GM21529 (cell line): ENCODE measurements at regions not wholly inside any gene's neighbourhood (a gene's known extent, or its start where the extent isn't known, plus 50 kb on each side); places are given as distances from the start of the nearest gene placed in this dataset.
"Not testable (repeated sequence)": the region's sequence is repeated elsewhere in the genome, so short reads cannot be mapped to it uniquely, and the experiment has no call there.

Source experiments
- ATAC-seq: cut with Tn5 transposase; IDR thresholded peaks from one replicate; pipeline ENCODE4 v1.9.1; 2021; ENCODE audit not compliant: unreplicated experiment

GRCh38 chr6:21741221-21742109 is 147.9 kb downstream of the SOX4 start:
- no peak for ATAC-seq

DNA sequence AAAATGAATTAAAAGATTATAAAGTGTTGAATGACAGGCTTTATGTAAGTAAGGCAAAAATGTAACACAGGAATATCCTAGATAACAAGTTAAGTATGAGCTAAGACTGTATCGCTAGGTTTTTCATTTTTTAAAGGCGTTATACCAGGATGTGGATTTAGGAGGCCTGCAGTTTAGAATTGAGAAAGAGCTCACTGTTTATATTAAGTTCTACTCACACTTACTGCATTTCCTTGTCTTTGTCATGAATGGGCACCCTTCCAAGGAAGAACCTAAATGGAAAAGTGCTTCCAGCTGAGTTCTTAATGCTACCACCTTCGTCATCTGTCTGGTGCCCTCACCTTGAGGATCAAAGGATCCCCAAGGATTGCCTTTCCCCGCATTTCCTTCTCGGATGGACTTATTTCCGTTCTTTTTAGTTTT is 148.7 kb downstream of the SOX4 start:
- no peak for ATAC-seq

DNA sequence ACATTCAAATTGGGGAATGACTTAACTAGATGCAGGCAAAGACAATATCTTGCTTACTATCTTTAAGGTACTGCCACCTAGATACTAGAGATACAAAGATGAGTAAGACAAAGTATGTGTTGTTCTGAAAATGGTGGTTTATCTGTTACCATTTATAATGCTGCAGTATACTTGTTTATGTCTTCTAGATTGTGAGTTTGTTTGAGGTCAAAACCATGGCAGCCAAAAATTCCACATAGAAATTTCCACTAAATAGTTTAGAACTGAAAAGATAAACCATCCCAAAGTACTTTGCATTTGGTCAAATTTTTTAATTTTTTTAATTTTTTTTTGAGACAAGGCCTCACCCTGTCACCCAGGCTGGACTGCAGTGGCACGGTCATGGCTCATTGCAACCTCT is 150.8 kb downstream of the SOX4 start:
- no peak for ATAC-seq

GRCh38 chr6:21745543-21746337 is 152.2 kb downstream of the SOX4 start:
- ATAC-seq: no peak

DNA sequence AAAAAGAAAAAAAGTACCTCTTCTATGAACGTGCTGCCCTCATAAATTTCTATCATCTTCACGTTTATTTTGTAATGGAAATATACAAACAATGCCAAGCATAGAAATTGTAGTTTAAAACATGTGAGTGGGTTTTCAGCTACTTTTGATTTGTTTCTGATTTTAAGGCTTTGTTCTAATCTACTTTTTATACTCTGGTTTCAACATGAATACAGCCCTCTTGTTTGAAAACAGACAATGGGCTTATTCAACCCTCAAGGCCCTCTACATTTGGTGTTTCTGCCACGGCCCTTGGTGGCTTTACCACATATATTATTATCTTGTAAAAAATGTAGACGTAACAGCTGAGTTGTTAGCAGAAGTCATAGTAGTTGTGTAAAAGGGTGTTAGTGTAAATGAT is 153.9 kb downstream of the SOX4 start:
- ATAC-seq: no peak

- no peak for ATAC-seq
These were observed 154.9 kb downstream of the SOX4 start for GRCh38 chr6:21748343-21749056.

GRCh38 chr6:21749754-21750153 is 156.2 kb downstream of the SOX4 start:
- ATAC-seq: no peak

GRCh38 chr6:21750575-21750974 is 157.0 kb downstream of the SOX4 start:
- ATAC-seq: no peak

- ATAC-seq: no peak
These were observed 158.1 kb downstream of the SOX4 start for GRCh38 chr6:21751608-21752007.

DNA sequence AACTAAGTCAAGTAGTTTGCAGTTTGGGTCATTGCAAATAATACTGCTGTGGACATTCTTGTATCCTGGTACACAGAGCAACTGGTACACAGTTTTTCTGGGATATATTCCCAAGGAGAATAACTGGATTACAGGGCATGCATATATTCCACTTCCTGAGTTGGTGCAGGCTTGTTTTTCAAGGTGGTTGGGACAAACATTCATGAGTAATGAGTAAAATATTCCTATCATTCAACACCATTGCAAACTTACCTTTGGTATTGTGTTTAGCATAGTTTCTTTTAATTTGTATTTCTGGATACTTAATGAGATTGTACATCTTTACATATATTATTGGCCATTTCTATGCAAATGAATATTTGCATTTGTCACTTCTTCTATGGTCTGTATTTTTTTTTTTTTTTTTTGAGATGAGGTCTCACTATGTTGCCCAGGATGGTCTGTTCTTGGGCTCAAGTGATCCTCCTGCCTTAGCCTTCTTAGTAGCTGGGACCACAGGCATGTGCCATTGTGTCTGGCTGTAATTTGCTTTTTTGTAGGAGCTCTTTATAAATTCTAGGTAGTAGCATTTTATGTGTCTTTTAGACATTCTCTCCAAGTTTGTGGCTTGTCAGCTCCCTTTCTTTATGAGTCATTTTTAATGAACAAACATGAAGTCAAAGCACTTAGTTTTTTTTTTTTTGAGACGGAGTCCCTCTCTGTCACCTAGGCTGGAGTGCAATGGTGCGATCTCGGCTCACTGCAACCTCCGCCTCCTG is 158.7 kb downstream of the SOX4 start:
- no peak for ATAC-seq

DNA sequence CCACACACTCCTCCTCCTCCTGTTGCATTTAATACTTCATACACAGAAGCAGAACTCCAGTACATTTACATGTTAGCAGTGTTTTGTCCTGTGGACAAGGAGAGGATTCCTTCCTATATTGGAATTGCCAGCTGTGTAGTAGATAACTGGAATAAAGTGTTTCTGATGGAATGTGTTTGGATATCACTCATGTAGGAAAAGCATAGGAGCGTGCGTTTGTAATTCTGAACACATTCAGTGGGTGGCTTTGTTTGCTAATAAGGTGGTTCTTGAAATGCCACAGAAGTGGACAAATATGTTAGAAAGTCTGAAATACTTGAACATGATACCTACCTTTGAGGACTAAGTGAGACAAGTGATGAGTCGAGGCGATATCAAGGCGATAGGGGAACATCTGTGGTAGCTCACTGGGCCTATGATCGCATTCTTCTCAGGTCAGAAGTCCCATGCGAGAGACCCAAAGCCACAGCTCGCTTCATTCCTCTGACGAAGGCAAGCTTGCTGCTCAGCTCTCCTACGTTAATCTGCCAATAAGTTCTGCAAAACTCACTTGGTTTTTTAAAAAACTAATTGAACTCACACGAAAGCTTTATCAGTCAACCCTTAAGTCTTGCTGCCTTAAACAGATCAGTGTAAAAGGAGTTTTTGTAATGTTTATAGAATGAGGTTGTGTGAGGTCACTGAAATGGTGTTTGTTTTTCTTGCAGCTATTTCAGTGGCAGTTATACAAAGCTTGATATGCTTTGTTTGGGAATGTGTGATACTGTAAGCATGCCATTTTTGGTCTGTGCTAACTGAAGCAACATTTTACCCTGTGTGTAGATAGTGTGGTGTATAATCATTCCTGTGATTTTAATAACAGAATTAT is 159.9 kb downstream of the SOX4 start:
- ATAC-seq: no peak

- ATAC-seq: no peak
These were observed 161.3 kb downstream of the SOX4 start for GRCh38 chr6:21754891-21755290.

GRCh38 chr6:21756487-21756886 is 162.9 kb downstream of the SOX4 start:
- no peak for ATAC-seq

DNA sequence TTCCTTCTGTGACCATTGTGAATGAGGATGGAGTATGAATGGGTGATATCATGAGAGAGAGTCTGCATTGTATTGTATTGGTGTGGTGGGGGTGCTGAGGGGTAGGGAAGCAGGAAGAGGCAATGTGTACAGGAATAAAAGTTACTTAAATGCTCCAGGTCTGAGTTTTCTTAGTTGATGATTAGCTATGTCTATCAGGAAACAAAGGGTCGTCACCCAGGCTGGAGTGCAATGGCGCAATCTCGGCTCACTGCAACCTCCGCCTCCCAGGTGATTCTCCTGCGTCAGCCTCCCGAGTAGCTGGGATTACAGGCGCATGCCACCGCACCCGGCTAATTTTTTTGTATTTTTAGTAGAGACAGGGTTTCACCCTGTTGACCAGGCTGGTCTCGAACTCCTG is 163.8 kb downstream of the SOX4 start:
- ATAC-seq: not testable (repeated sequence)

- ATAC-seq: no peak
These were observed 166.2 kb downstream of the SOX4 start for GRCh38 chr6:21759721-21760120.

GRCh38 chr6:21761053-21761730 is 167.6 kb downstream of the SOX4 start:
- ATAC-seq: not testable (repeated sequence)

DNA sequence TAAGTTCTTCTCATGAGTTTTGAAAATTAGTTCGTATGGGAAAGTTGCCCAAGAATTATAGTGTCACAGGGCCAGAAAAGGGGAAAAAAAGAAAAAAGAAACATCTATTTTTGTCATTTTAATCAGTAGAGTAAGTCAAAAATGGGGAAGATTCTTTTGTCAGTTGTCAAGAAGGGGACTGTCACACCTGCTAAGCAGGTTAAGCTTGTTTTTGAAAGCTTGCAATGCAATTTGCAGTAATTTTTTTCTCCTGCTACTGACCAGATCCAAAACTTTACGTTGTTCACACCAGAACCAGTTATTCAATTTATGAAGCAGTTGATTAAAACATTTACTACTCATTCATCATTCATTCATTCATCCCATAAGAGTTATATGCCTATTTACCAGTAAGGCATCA is 171.4 kb downstream of the SOX4 start:
- ATAC-seq: no peak

DNA sequence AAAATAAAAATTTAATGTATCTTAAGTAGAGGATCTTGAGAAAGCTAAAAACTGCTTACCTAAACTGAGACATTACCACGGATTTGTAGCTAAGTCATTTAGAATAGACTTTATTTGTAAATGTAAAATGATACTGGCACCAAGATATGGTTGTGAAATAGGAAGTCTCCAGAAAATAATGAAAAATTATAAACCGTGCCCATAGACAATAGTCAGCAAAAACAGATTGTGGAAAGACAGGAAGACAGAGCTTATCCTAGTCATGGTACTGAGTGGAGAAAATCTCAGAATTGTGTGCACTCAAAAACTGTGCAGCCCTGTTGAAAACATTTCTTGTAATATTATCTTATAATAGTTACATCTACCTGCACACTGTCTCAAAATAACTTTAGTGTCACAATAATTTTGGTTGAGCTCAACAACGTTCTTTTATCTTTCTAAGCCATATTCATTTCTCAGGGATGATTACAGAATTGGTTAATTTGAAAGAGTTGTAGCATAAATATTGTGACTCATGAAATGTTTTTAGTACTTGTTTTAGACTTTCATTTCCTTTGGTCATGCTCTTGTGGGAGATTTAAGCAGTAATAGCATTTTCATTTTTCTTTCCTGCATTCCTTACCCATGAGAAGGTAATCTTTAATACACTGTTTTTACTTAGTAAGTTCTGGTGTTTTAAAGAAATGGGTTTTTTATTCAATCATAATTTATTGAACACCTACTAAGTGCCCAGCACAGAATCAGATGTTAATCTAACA is 174.5 kb downstream of the SOX4 start:
- no peak for ATAC-seq
